Ovary (tissue), 3 donors: ENCODE measurements at regions not wholly inside any gene's neighbourhood (a gene's known extent, or its start where the extent isn't known, plus 50 kb on each side); places are given as distances from the start of the nearest gene placed in this dataset.

Experiments used
- CTCF ChIP-seq, 3 donors: fragments of 450-650 bp in 2 of 3; fragments of 200-600 bp in 1 of 3; IDR thresholded peaks; one replicate each; pipeline versions ENCODE4 v1.5.1 to v1.8.0; 2016 to 2022; ENCODE audit warnings: antibody characterized with exemption in 3 of 3, mild to moderate bottlenecking in 1 of 3
- POLR2A ChIP-seq: fragments of 450-650 bp; IDR thresholded peaks from one replicate; pipeline ENCODE4 v1.6.1; 2017; ENCODE audit warnings: antibody characterized with exemption, mild to moderate bottlenecking, moderate library complexity
- donor health status: DM: no; HTN: no; CAD: no.

GRCh38 chr3:146664403-146664802 lies 59.3 kb upstream of the PLSCR5 start:
- TF ChIP-seq CTCF (IDR thresholded peaks at IDR 0.05) (no peak), POLR2A (no peak)
